GM08714 (cell line): ENCODE measurements at regions not wholly inside any gene's neighbourhood (a gene's known extent, or its start where the extent isn't known, plus 50 kb on each side); places are given as distances from the start of the nearest gene placed in this dataset.

Experiments
- H3K4me3 ChIP-seq: fragments of 200-500 bp; sonication (Bioruptor generic); 2 replicates; pipeline ENCODE4 v1.5.1; 2014; ENCODE audit warnings: mild to moderate bottlenecking, low read length, inconsistent platforms
- ZNF274 ChIP-seq: IDR thresholded peaks from 2 replicates; pipeline ENCODE4 v1.6.1; 2012; ENCODE audit warnings: mild to moderate bottlenecking, low read depth, low read length

- no peak overlapping the region for H3K4me3 ChIP-seq
- no peak for TF ChIP-seq ZNF274
These were observed 51.1 kb downstream of the HYCC1 start for GRCh38 chr7:22962775-22963350.

- H3K4me3 ChIP-seq = no peak overlapping the region
- TF ChIP-seq ZNF274 = no peak
These were observed 55.2 kb downstream of the HYCC1 start for GRCh38 chr7:22958742-22959141.

GRCh38 chr7:22954251-22954650 is 59.7 kb downstream of the HYCC1 start:
- H3K4me3 ChIP-seq = no peak overlapping the region
- no peak for TF ChIP-seq ZNF274

GRCh38 chr7:22952306-22953015 is 61.5 kb downstream of the HYCC1 start:
- no peak for TF ChIP-seq ZNF274
- no peak overlapping the region for H3K4me3 ChIP-seq

- H3K4me3 ChIP-seq = no peak overlapping the region
These were observed 64.0 kb downstream of the HYCC1 start for GRCh38 chr7:22949944-22950343.

GRCh38 chr7:22949221-22949620 is 64.7 kb downstream of the HYCC1 start:
- no peak overlapping the region for H3K4me3 ChIP-seq
- no peak for TF ChIP-seq ZNF274

More at GRCh38 chr7:22949944-22950343, 64.0 kb downstream of the HYCC1 start:
- TF ChIP-seq ZNF274 = no peak

GRCh38 chr7:22948770-22949169 is 65.2 kb downstream of the HYCC1 start:
- TF ChIP-seq ZNF274 = no peak

GRCh38 chr7:22945584-22945983 is 68.3 kb downstream of the HYCC1 start:
- no peak overlapping the region for H3K4me3 ChIP-seq
- no peak for TF ChIP-seq ZNF274

More at GRCh38 chr7:22948770-22949169, 65.2 kb downstream of the HYCC1 start:
- no peak overlapping the region for H3K4me3 ChIP-seq

- no peak overlapping the region for H3K4me3 ChIP-seq
- no peak for TF ChIP-seq ZNF274
These were observed 69.4 kb downstream of the HYCC1 start for GRCh38 chr7:22944510-22944909.

- TF ChIP-seq ZNF274 = no peak
- no peak overlapping the region for H3K4me3 ChIP-seq
These were observed 69.9 kb downstream of the HYCC1 start for GRCh38 chr7:22944022-22944421.

GRCh38 chr7:22942191-22942590 is 71.7 kb downstream of the HYCC1 start:
- no peak overlapping the region for H3K4me3 ChIP-seq
- no peak for TF ChIP-seq ZNF274

GRCh38 chr7:22939842-22940241 is 74.1 kb downstream of the HYCC1 start:
- no peak overlapping the region for H3K4me3 ChIP-seq
- TF ChIP-seq ZNF274 = no peak

GRCh38 chr7:22937946-22938345 is 76.0 kb downstream of the HYCC1 start:
- TF ChIP-seq ZNF274 = no peak
- no peak overlapping the region for H3K4me3 ChIP-seq

GRCh38 chr7:22936246-22936645 is 77.7 kb downstream of the HYCC1 start:
- no peak overlapping the region for H3K4me3 ChIP-seq
- TF ChIP-seq ZNF274 = no peak

- H3K4me3 ChIP-seq = no peak overlapping the region
- TF ChIP-seq ZNF274 = no peak
These were observed 78.7 kb downstream of the HYCC1 start for GRCh38 chr7:22935269-22935668.
